CD4-positive, alpha-beta T cell treated with Interferon gamma for 1 hour (primary cell): ENCODE measurements at regions not wholly inside any gene's neighbourhood (a gene's known extent, or its start where the extent isn't known, plus 50 kb on each side); places are given as distances from the start of the nearest gene placed in this dataset.

Experiments used
- DNase-seq: peaks from one replicate; pipeline ENCODE4 v3.0.0-alpha.2; 2020

GRCh38 chr13:106987427-106987785, 419.5 kb upstream of the ARGLU1 start:
- no peak for DNase-seq

DNA sequence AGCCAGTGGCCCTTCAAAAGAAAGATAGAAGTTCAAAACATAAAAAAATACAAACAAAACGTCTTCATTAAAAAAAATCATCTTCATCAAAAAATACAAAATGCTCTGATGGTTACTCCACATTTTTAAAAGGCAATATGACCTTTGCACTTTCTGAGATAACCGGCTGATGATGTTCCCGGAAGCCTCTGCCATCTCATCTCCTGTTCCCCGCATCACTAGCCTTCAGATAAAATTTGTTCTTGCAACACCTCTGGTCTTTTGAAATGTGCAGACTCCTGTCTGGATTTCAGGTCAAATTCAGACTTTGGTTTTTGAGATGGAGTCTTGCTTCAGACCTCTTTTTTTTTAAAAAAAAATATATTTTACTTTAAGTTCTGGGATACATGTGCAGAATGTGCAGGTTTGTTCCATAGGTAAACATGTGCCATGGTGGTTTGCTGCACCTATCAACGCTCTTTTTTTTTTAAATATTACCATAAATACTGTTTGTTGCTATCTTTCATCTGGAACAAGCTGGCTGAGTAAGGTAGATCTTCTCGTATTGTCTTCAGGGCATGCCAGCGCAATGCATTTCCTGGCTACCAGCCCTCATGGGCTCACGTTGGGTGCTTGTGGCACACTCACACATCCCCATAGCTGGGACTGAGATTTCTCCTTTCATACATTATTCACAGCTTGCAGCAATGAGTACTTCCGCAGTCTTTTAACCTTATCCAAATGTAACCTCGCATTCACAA, 418.9 kb upstream of the ARGLU1 start:
- DNase-seq: no peak

- DNase-seq: no peak
Measured at GRCh38 chr13:106986033-106986484, 418.1 kb upstream of the ARGLU1 start.

DNA sequence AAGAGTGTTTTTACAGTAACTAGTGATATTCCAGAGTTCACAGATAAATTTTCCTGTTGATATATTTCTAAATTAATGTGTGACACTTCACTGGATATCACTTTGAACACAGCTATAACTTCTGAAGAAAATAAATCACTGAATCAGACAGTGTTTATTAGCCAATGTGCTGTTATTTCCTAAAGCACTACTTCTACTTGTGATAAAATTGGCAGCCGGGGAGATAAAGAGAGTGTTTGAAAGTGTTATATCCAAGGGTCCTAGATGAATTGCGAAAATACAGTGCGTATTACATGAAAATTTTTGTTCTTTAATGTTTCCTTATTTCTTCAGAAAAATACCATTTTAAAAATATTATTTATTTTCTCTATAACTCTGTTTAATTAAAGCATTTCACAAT, 417.5 kb upstream of the ARGLU1 start:
- DNase-seq: no peak

- DNase-seq: no peak
Measured at GRCh38 chr13:106981051-106981450, 413.1 kb upstream of the ARGLU1 start.

- no peak for DNase-seq
Measured at GRCh38 chr13:106967391-106967790, 399.5 kb upstream of the ARGLU1 start.

DNA sequence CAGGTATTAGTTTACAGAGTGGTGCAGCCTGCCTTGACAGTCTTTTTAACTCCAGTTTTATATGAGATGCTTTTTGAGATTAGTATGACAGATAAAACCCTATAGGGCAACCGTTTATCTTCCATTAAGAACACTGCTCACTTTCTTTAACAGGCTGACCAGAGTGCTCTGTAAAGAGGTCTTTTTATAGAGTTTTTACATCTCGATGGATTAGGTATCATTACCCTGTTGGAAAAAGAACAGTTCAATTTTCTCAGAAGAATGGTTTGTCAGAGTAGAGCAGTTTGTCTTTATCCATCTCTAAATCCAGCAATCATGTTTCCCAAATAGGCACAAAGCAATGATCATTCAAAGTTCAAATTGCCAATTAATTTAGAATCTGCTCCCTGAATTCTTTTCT, 395.2 kb upstream of the ARGLU1 start:
- DNase-seq: no peak

DNA sequence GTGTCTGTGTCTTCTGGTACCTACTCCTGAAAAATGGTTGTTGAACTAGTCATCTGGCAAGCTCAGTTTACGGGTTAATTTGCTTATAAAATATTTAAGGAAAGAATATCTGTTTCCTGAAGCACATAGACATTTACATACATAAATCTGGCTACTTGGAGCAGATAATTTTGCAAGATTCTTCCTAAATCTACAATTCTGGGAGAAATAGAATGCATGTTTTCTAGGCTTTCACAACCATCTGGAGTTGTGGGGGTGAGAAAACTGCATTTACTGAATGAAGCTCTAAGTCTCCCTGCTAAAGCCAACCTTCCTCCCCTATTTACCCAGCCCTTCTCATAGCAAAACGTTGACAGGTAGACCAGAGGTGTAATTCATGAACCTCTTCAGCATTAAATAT, 393.7 kb upstream of the ARGLU1 start:
- no peak for DNase-seq

DNA sequence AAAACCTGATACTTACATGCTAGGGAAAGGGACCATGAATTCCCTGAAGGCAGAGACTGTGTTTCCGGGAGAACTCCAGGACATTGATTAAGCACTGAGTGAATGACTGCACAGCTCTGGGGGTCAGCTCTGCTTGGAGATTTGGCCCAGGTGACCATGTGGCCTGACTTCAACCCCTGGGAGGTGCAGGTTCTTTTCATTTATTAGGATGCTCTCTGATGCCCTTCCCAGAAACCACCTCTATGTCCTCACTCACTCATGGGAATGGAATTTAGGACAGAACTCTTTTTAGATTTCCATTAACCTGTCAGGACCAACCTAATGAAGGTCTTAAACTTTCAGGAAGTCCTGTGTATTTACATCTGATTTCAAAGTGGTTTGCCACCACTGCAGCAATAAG, 393.3 kb upstream of the ARGLU1 start:
- no peak for DNase-seq

DNA sequence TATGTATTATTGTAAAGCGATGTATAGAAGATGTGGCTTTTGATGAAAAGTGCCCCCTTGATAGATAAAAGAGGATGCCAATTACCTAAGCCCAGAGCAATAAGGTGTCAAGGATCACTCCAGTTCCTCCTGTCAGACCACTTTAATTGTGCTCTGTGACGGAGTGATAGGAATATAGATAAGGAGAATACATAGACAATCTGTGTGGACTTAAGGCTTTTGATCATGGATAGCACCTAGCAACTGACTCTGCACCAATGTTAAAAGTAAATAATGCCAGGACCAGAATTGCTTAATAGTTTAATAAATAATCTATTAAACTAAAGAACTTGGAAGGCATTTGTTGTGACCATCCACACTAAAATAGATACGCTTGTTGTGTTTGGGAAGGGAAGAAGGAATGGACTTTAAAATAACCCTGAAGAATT, 390.7 kb upstream of the ARGLU1 start:
- no peak for DNase-seq

DNA sequence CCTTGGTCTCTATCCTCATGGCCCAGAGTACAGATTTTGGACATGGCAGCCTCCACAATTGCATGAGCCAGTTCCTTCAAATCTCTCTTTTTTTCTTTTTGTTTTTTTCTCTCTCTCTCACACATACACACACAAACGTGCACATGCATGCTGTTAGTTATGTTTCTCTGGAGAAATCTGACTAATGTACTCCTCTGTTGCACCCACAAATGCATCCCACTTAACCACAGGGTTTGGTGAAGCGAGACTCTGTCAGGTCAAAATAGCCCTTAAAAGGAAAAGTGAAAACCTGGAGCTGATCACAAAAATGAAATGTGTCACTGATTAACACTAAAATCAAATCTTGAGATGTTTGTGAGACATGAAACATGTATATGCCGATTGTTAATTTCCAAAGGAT, 374.6 kb upstream of the ARGLU1 start:
- DNase-seq: no peak

GRCh38 chr13:106941779-106942178, 373.8 kb upstream of the ARGLU1 start:
- DNase-seq: no peak

GRCh38 chr13:106927421-106927820, 359.5 kb upstream of the ARGLU1 start:
- no peak for DNase-seq

DNA sequence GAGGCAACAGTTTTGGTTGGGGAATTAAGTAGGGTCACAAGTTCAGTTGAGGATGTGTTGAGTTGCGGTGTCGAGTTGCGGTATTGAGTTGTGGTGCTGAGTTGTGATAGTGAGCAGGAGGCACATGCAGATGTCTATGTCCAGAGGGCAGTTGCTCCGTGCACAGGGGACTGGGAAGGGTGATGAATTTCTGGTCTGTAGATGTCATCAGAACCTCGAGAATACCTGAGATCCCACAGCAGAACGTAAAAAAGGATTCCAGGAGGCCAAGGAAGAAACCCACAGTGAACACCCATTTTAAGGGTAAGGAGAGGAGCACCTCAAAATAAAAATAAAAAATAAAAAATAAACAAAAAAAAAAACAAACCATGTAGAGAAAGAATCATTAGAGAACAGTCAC, 354.4 kb upstream of the ARGLU1 start:
- no peak for DNase-seq

- no peak for DNase-seq
Measured at GRCh38 chr13:106919638-106920037, 351.7 kb upstream of the ARGLU1 start.

GRCh38 chr13:106919133-106919532, 351.2 kb upstream of the ARGLU1 start:
- no peak for DNase-seq

DNA sequence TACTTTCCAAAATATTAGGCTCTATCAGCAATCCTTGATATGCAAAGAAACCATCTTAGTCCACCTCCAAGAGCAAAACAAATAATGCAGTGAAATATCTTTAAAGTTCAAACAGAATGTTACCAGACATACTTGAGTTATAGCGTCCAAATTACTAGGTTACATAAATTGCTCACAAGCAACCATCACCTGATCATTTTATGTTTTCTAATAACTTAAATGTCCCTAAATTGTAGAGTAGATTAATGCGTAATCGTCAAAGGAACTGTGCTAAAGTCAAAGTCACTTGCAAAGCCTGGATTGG, 350.6 kb upstream of the ARGLU1 start:
- no peak for DNase-seq

DNA sequence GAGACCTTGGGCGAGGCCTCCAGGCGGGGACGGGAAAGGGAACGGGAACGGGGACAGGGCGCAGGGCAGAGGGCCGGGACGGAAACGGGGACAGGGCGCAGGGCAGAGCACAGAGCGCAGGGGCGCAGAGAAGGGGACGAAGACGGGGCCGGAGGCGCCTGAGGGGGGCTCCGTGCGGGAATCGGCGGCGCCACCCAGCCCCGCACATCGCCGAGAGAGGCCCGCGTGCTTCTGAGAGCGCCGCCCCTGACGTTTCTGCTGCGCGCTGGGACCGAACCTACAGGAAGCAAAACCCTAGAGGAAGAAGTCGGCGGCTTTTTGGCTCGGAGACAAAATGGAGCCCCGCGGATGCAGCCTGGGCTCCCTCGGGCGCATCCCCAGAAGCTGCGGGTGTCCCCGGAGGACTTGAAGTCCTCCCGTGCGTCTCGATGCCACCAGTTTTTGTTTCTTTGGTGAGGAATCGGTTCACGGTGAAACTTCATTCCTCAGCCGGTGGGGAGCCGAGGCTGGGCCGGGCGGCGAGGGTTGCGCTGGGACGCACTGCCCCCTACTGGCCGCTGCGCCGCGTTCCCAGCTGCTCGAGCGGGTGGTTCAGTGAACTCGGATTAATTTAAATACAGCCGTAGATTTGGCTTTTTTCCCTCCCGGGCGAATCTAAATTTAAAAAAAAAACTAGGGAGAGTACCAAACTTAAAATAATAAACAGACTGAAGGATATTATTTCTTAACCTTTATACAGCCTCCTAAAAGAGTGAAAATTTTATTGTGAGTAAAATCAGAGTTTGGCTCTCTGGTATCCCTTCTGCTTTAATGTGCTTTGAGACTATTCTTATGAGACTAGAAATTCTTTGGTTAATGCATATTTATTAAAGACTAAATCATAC, 350.0 kb upstream of the ARGLU1 start:
- peak; percentile 38 for DNase-seq

DNA sequence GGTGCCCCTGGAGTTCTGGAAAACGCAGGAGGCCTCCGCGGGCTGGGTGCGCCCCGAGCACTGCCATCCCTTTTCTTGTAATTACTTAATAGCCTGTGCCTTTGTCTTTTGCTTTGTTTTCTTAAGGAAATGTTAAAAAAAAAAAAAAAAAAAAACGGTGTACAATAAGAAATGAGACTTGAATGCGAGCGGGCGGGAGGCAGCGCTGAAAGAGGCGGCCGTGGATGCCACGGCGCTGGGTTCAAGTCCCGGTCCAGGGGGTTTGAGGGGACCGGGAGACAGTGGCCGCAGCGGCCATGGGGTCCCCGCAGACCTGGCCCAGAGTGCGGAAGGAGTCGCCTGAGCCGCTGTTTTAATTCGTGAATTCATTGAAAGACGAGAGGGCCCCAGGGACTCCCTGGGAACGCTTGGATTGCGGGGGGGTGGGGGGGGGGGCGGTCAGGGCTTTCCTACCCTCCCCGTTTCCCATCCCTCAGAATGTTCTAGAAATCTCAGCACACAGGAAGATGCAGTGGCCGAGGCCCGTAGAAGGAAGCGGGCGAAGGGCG, 349.2 kb upstream of the ARGLU1 start:
- DNase-seq: no peak

DNA sequence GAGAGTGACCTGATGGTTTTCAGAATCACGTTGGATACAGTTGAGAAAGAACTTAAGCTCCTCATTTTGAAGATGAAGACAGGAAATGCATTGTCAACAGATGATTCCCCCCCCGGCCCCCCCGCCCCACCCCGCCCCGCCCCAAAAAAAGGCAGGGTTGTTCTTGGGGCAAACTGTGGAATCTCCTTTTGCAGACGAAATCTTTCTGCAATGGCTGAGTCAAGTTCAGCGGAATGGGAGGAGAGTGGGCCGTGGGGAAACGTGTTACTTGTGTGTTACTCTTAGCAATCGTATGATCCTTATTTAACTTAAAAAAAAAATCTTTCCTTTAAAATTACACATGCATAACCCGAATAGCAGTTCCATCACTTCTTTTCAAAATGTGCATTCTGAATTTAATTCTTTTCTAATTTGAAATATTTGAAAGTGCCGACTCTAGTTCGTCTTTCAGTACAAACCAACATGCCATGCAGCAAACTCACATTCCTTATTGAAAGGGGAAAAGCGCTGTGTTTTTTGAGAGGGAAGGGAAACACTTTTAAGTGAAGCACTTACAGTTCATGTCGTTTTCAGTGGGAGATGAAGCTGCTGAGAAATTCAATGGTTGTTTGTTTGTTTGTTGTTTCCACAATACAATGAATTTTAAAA, 348.5 kb upstream of the ARGLU1 start:
- no peak for DNase-seq

- no peak for DNase-seq
Measured at GRCh38 chr13:106915146-106915545, 347.2 kb upstream of the ARGLU1 start.

DNA sequence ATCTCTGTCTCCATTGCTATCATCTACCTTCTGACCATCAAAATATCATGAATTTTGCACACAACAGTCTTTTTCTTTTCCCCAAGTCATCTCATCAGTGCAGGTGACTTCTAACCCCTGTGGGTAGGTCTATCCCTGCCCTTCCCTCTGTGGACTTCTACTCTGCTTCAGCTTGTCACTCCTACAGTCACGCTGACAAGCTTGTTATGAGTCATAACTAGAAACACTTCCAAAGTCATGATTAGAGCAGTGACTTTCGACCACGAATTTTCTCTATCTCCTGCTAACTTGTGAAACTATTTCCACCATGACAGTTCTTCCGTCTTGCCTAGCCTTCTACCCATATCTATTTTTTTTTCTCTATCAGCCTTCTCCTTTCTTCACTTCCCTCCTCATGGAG, 343.7 kb upstream of the ARGLU1 start:
- DNase-seq: no peak

- no peak for DNase-seq
Measured at GRCh38 chr13:106911020-106911419, 343.1 kb upstream of the ARGLU1 start.
